Breast epithelium (tissue), 3 donors: ENCODE measurements at regions not wholly inside any gene's neighbourhood (a gene's known extent, or its start where the extent isn't known, plus 50 kb on each side); places are given as distances from the start of the nearest gene placed in this dataset.

Experiments used
- CTCF ChIP-seq, 3 donors: fragments of 450-650 bp; IDR thresholded peaks; one replicate each; pipeline ENCODE4 v1.5.1; 2016 to 2017; ENCODE audit warnings: antibody characterized with exemption in 3 of 3, mild to moderate bottlenecking in 3 of 3, moderate library complexity in 3 of 3
- POLR2A ChIP-seq: fragments of 450-650 bp; IDR thresholded peaks from one replicate; pipeline ENCODE4 v1.6.1; 2016; ENCODE audit warnings: antibody characterized with exemption, mild to moderate bottlenecking, moderate library complexity
- POLR2AphosphoS5 ChIP-seq, 3 donors: sonication (generic); formaldehyde crosslinking; IDR thresholded peaks; one replicate each; pipeline ENCODE4 v1.6.1; 2017; ENCODE audit warnings: antibody characterized with exemption in 3 of 3

GRCh38 chr18:76615065-76615733 lies 120.2 kb upstream of the ZNF516 start:
- no peak for TF ChIP-seq CTCF (IDR thresholded peaks at IDR 0.05)
- no peak for TF ChIP-seq POLR2AphosphoS5 (IDR thresholded peaks at IDR 0.05)
- TF ChIP-seq POLR2A, result no peak
